ENCODE measurements at regions not wholly inside any gene's neighbourhood (a gene's known extent, or its start where the extent isn't known, plus 50 kb on each side); places are given as distances from the start of the nearest gene placed in this dataset.

DNA sequence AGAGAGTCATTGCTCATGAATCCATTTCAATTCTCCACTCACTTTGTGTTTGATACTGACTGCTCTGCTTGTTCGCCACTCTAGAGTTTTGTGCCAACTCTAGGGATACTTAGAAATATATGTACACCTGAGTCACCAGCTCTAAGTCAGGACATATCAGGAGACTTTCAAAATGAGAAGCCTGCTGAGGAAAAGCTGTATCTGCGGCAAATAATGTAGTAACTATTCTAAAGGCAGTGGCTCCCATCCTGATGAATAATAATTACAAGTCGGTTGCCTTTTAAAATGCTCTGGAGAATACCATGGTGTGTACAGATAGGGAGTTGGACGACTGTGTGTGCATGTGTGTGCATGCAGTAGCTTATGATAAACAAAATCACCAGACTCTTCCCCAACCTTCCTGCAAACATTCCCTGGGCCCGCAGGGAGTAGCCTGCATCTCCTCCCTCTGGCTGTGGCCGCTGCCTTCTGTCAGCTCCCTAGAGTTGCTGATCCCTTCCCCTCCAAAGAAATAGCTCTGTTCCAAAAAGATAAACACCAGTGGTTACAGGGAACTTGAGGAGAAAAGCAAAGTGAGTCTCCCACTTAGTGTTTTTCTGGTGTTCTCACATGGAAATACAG is 346.3 kb upstream of the UMPS start:
- Histone ChIP-seq H2AFZ (no peak overlapping the region), H3F3A (ENCODE audit: insufficient read depth, low read depth) (no peaks in the 10 kb centered on the region), H3K27ac (no peak overlapping the region), H3K27me3 (ENCODE audit: insufficient read depth, low read depth) (peaks cover 56% of the 10 kb centered on the region), H3K9me3 (ENCODE audit: insufficient read depth, low read depth) (no peaks in the 10 kb centered on the region), H3K4me1 (replicated peaks; ENCODE audit: insufficient read depth) (no peaks in the 10 kb centered on the region), H3K9me2 (ENCODE audit: insufficient read depth) (no peaks in the 10 kb centered on the region), H3K4me3 (no peak overlapping the region), H4K20me1 (ENCODE audit: insufficient read depth) (no peaks in the 10 kb centered on the region), H3K36me3 (ENCODE audit: low read depth) (no peaks in the 10 kb centered on the region), H3K79me2 (ENCODE audit: low read depth) (no peaks in the 10 kb centered on the region), H3K4me2 (no peak overlapping the region)
- POLR2A ChIA-PET (ENCODE audit: unreplicated experiment): interaction anchor here (0.7 kb wide), 1 partner anchor 463 kb away, joined by 4 read pairs; no protein-coding TSS in a partner anchor
- CTCF ChIA-PET: no interaction called here
- BruUV-seq (replicated peaks): no TSS peak
- intact Hi-C loops (cut with micrococcal nuclease; ENCODE audit: unreplicated experiment): no loop called here
- no peak for DNase-seq
- TF ChIP-seq, protein P1, sequence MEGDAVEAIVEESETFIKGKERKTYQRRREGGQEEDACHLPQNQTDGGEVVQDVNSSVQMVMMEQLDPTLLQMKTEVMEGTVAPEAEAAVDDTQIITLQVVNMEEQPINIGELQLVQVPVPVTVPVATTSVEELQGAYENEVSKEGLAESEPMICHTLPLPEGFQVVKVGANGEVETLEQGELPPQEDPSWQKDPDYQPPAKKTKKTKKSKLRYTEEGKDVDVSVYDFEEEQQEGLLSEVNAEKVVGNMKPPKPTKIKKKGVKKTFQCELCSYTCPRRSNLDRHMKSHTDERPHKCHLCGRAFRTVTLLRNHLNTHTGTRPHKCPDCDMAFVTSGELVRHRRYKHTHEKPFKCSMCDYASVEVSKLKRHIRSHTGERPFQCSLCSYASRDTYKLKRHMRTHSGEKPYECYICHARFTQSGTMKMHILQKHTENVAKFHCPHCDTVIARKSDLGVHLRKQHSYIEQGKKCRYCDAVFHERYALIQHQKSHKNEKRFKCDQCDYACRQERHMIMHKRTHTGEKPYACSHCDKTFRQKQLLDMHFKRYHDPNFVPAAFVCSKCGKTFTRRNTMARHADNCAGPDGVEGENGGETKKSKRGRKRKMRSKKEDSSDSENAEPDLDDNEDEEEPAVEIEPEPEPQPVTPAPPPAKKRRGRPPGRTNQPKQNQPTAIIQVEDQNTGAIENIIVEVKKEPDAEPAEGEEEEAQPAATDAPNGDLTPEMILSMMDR (conservative IDR thresholded peaks at IDR 0.05): no peak
- TF ChIP-seq EZH2 (IDR thresholded peaks at IDR 0.05; ENCODE audit: low read depth): no peak

DNA sequence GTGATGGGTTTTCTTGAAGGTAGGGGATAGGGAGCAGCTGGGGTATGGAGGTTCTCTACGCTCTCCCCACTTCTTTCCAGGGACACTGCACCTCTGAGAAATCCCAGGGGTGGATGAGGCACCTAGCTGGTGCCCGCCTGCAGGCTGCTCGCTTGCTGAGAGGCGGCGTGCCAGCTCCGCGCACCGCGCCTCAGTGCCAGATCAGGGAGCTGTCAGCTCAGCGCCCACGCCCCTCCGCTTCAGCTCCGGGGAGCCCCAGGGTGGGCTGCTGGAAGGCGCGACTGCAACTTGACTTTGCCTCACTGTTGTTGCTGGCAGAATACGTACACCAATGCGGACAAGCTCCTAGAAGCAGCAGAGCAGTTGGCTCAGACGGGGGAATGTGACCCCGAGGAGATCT is 345.7 kb upstream of the UMPS start:
- H4K20me1 ChIP-seq (ENCODE audit: insufficient read depth): no peaks in the 10 kb centered on the region
- no peak overlapping the region for H3K4me2 ChIP-seq
- no peaks in the 10 kb centered on the region for H3F3A ChIP-seq (ENCODE audit: insufficient read depth, low read depth)
- no peaks in the 10 kb centered on the region for H3K9me2 ChIP-seq (ENCODE audit: insufficient read depth)
- no peaks in the 10 kb centered on the region for H3K79me2 ChIP-seq (ENCODE audit: low read depth)
- CTCF ChIA-PET: no interaction called here
- H3K4me1 ChIP-seq (replicated peaks; ENCODE audit: insufficient read depth): no peaks in the 10 kb centered on the region
- POLR2A ChIA-PET (ENCODE audit: unreplicated experiment): interaction anchor here (0.7 kb wide), 1 partner anchor 464 kb away, joined by 4 read pairs; no protein-coding TSS in a partner anchor
- TF ChIP-seq, protein P1 (conservative IDR thresholded peaks at IDR 0.05): no peak
- TF ChIP-seq EZH2 (IDR thresholded peaks at IDR 0.05; ENCODE audit: low read depth): no peak
- DNase-seq: no peak
- H3K4me3 ChIP-seq: no peak overlapping the region
- no peak overlapping the region for H2AFZ ChIP-seq
- no peak overlapping the region for H3K27ac ChIP-seq
- H3K27me3 ChIP-seq (ENCODE audit: insufficient read depth, low read depth): peaks cover 58% of the 10 kb centered on the region
- no TSS peak for BruUV-seq (replicated peaks)
- intact Hi-C loops (cut with micrococcal nuclease; ENCODE audit: unreplicated experiment): no loop called here
- no peaks in the 10 kb centered on the region for H3K9me3 ChIP-seq (ENCODE audit: insufficient read depth, low read depth)
- H3K36me3 ChIP-seq (ENCODE audit: low read depth): no peaks in the 10 kb centered on the region

DNA sequence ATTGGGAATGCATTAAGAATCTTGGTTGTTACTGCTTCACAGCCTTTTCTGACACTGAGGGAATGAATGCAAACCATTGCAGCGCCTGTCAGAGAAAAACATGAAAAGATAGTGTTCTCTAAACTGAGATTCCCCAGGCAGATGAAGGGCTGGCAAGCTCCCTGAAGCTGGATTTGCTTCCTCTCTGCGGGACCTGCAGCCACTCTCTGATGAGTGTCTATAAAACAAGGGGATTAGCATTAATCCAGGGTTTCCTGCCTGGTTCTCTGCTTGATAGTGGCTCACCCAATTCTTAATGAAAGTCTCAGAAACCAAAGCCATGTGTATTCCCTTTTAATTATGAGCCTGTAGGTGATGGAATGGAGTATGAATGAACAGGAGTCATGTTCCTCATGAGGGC is 344.3 kb upstream of the UMPS start:
- H3K4me1 ChIP-seq (replicated peaks; ENCODE audit: insufficient read depth): no peaks in the 10 kb centered on the region
- DNase-seq: no peak
- no peaks in the 10 kb centered on the region for H4K20me1 ChIP-seq (ENCODE audit: insufficient read depth)
- H3K9me3 ChIP-seq (ENCODE audit: insufficient read depth, low read depth): no peaks in the 10 kb centered on the region
- H3K79me2 ChIP-seq (ENCODE audit: low read depth): no peaks in the 10 kb centered on the region
- H3K36me3 ChIP-seq (ENCODE audit: low read depth): no peaks in the 10 kb centered on the region
- no peak overlapping the region for H3K4me2 ChIP-seq
- no peak overlapping the region for H2AFZ ChIP-seq
- H3K4me3 ChIP-seq: no peak overlapping the region
- no peak overlapping the region for H3K27ac ChIP-seq
- peaks cover 64% of the 10 kb centered on the region for H3K27me3 ChIP-seq (ENCODE audit: insufficient read depth, low read depth)
- CTCF ChIA-PET: no interaction called here
- no peaks in the 10 kb centered on the region for H3K9me2 ChIP-seq (ENCODE audit: insufficient read depth)
- no TSS peak for BruUV-seq (replicated peaks)
- intact Hi-C loops (cut with micrococcal nuclease; ENCODE audit: unreplicated experiment): no loop called here
- no peaks in the 10 kb centered on the region for H3F3A ChIP-seq (ENCODE audit: insufficient read depth, low read depth)
- POLR2A ChIA-PET (ENCODE audit: unreplicated experiment): no interaction called here
- no peak for TF ChIP-seq EZH2 (IDR thresholded peaks at IDR 0.05; ENCODE audit: low read depth)
- TF ChIP-seq, protein P1 (conservative IDR thresholded peaks at IDR 0.05): no peak
